DOHH2 (cell line): ENCODE measurements at regions not wholly inside any gene's neighbourhood (a gene's known extent, or its start where the extent isn't known, plus 50 kb on each side); places are given as distances from the start of the nearest gene placed in this dataset.

ENCODE experiments used
- H3F3A ChIP-seq: fragments of 200-600 bp; sonication (generic), shearing (Covaris generic); 2 replicates; pipeline ENCODE4 v1.6.0; 2016; ENCODE audit warnings: antibody characterized with exemption, mild to moderate bottlenecking; ENCODE audit not compliant: control insufficient read depth, insufficient read depth
- H3K27ac ChIP-seq: fragments of 200-600 bp; sonication (generic); 2 replicates; pipeline ENCODE4 v1.5.1; 2014; ENCODE audit warnings: low read depth, mild to moderate bottlenecking, low read length, moderate library complexity
- H3K27me3 ChIP-seq: fragments of 200-600 bp; sonication (generic); 2 replicates; pipeline ENCODE4 v1.6.1; 2014; ENCODE audit warnings: mild to moderate bottlenecking, low read length, mixed read lengths; ENCODE audit not compliant: control insufficient read depth
- H3K36me3 ChIP-seq: fragments of 200-600 bp; sonication (generic); 2 replicates; pipeline ENCODE4 v1.6.1; 2014; ENCODE audit warnings: mild to moderate bottlenecking, low read length, moderate library complexity, mixed read lengths; ENCODE audit not compliant: control insufficient read depth
- H3K4me1 ChIP-seq: fragments of 200-600 bp; sonication (generic); 2 replicates; pipeline ENCODE4 v1.6.1; 2014; ENCODE audit warnings: mild to moderate bottlenecking, low read length, mixed read lengths; ENCODE audit not compliant: control insufficient read depth
- H3K4me2 ChIP-seq: fragments of 200-600 bp; sonication (generic); 2 replicates; pipeline ENCODE4 v1.6.0; 2014; ENCODE audit warnings: mild to moderate bottlenecking, low read length, moderate library complexity
- H3K4me3 ChIP-seq: fragments of 200-600 bp; sonication (generic); 2 replicates; pipeline ENCODE4 v1.5.1; 2014; ENCODE audit warnings: mild to moderate bottlenecking, low read length, mixed read lengths
- H3K79me2 ChIP-seq: fragments of 200-600 bp; sonication (generic); 2 replicates; pipeline ENCODE4 v1.6.1; 2014; ENCODE audit warnings: mild to moderate bottlenecking, low read length, mixed read lengths; ENCODE audit not compliant: control insufficient read depth
- H3K9me2 ChIP-seq: fragments of 200-600 bp; sonication (generic); replicated peaks from 2 replicates; pipeline ENCODE4 v1.6.1; 2014; ENCODE audit warnings: mild to moderate bottlenecking, low read length, mixed read lengths; ENCODE audit not compliant: control insufficient read depth
- H3K9me3 ChIP-seq: fragments of 200-600 bp; sonication (generic); 2 replicates; pipeline ENCODE4 v1.6.1; 2014; ENCODE audit warnings: antibody characterized with exemption, low read length, mixed read lengths; ENCODE audit not compliant: control insufficient read depth, insufficient read depth
- H4K20me1 ChIP-seq: fragments of 200-600 bp; sonication (generic); 2 replicates; pipeline ENCODE4 v1.6.0; 2014; ENCODE audit warnings: low read depth, mild to moderate bottlenecking, antibody characterized with exemption, low read length, moderate library complexity; ENCODE audit not compliant: control insufficient read depth, insufficient read depth
- CTCF ChIP-seq: fragments of 200-600 bp; sonication (generic); IDR thresholded peaks from one replicate; pipeline ENCODE4 v1.5.1; 2014; ENCODE audit warnings: antibody characterized with exemption, mild to moderate bottlenecking, low read depth, low read length; ENCODE audit not compliant: poor library complexity, severe bottlenecking
- EZH2phosphoT487 ChIP-seq: fragments of 200-600 bp; sonication (generic); IDR thresholded peaks from 2 replicates; pipeline ENCODE4 v1.6.1; 2017; ENCODE audit warnings: borderline replicate concordance, mild to moderate bottlenecking, antibody characterized with exemption, low read length, moderate library complexity, mixed read lengths

GRCh38 chr20:6925744-6926278 is 158.3 kb downstream of the BMP2 start:
- no peaks in the 10 kb centered on the region for H3K79me2 ChIP-seq
- TF ChIP-seq EZH2phosphoT487: no peak
- TF ChIP-seq CTCF: no peak
- no peaks in the 10 kb centered on the region for H3K9me3 ChIP-seq
- H3K4me3 ChIP-seq: no peak overlapping the region
- H3K4me2 ChIP-seq: no peak overlapping the region
- H4K20me1 ChIP-seq: no peaks in the 10 kb centered on the region
- H3F3A ChIP-seq: no peaks in the 10 kb centered on the region
- no peaks in the 10 kb centered on the region for H3K4me1 ChIP-seq
- no peaks in the 10 kb centered on the region for H3K36me3 ChIP-seq
- H3K27ac ChIP-seq: no peak overlapping the region
- H3K27me3 ChIP-seq: no peaks in the 10 kb centered on the region
- no peaks in the 10 kb centered on the region for H3K9me2 ChIP-seq

- H3K9me3 ChIP-seq: no peaks in the 10 kb centered on the region
- no peak overlapping the region for H3K4me2 ChIP-seq
- H3K4me3 ChIP-seq: no peak overlapping the region
- no peaks in the 10 kb centered on the region for H3K9me2 ChIP-seq
- H3K36me3 ChIP-seq: no peaks in the 10 kb centered on the region
- no peaks in the 10 kb centered on the region for H3F3A ChIP-seq
- no peaks in the 10 kb centered on the region for H3K4me1 ChIP-seq
- H4K20me1 ChIP-seq: no peaks in the 10 kb centered on the region
- TF ChIP-seq EZH2phosphoT487 (no peak), CTCF (peak; percentile 70)
- H3K27ac ChIP-seq: no peak overlapping the region
- H3K27me3 ChIP-seq: no peaks in the 10 kb centered on the region
- H3K79me2 ChIP-seq: no peaks in the 10 kb centered on the region
These were observed 172.6 kb downstream of the BMP2 start for GRCh38 chr20:6940048-6940447.

GRCh38 chr20:6940876-6941275 is 173.4 kb downstream of the BMP2 start:
- no peak overlapping the region for H3K27ac ChIP-seq
- no peak for TF ChIP-seq CTCF
- no peak for TF ChIP-seq EZH2phosphoT487
- H3K4me2 ChIP-seq: no peak overlapping the region
- no peaks in the 10 kb centered on the region for H3K79me2 ChIP-seq
- H3F3A ChIP-seq: no peaks in the 10 kb centered on the region
- no peaks in the 10 kb centered on the region for H3K36me3 ChIP-seq
- no peaks in the 10 kb centered on the region for H3K4me1 ChIP-seq
- H3K27me3 ChIP-seq: no peaks in the 10 kb centered on the region
- no peak overlapping the region for H3K4me3 ChIP-seq
- no peaks in the 10 kb centered on the region for H3K9me2 ChIP-seq
- H4K20me1 ChIP-seq: no peaks in the 10 kb centered on the region
- no peaks in the 10 kb centered on the region for H3K9me3 ChIP-seq

- H4K20me1 ChIP-seq: no peaks in the 10 kb centered on the region
- no peaks in the 10 kb centered on the region for H3K9me2 ChIP-seq
- H3K9me3 ChIP-seq: no peaks in the 10 kb centered on the region
- no peaks in the 10 kb centered on the region for H3F3A ChIP-seq
- no peaks in the 10 kb centered on the region for H3K36me3 ChIP-seq
- no peak overlapping the region for H3K27ac ChIP-seq
- no peaks in the 10 kb centered on the region for H3K79me2 ChIP-seq
- no peak overlapping the region for H3K4me3 ChIP-seq
- no peaks in the 10 kb centered on the region for H3K4me1 ChIP-seq
- TF ChIP-seq EZH2phosphoT487: no peak
- no peak for TF ChIP-seq CTCF
- H3K27me3 ChIP-seq: no peaks in the 10 kb centered on the region
- no peak overlapping the region for H3K4me2 ChIP-seq
These were observed 174.1 kb downstream of the BMP2 start for GRCh38 chr20:6941571-6941970.
